Body of pancreas (tissue), 4 donors: ENCODE measurements at regions not wholly inside any gene's neighbourhood (a gene's known extent, or its start where the extent isn't known, plus 50 kb on each side); places are given as distances from the start of the nearest gene placed in this dataset. TPM values are rescaled to one million over a fixed set of nuclear protein-coding genes. Genes with fewer than 3 reads are reported as not detected.

ENCODE experiments used
- ATAC-seq: fragments of 150-250 bp; one replicate; pipeline ENCODE4 v1.9.1; 2016
- DNase-seq, 4 donors: peaks; one replicate each; pipeline ENCODE4 v3.0.0-alpha.2; 2019
- H3K27ac ChIP-seq, 4 donors: fragments of 200-600 bp; sonication (generic); 1 replicate in 3 of 4; 2 replicates in 1 of 4; pipeline versions ENCODE4 v1.5.1 to v1.6.1; 2016 to 2019; ENCODE audit warnings: mild to moderate bottlenecking in 1 of 4, mixed read lengths in 1 of 4, moderate library complexity in 1 of 4
- H3K27me3 ChIP-seq, 2 donors: fragments of 200-600 bp; sonication (generic); one replicate each; pipeline ENCODE4 v1.6.0; 2016; ENCODE audit warnings: mild to moderate bottlenecking in 1 of 2
- H3K36me3 ChIP-seq, 2 donors: fragments of 200-600 bp; sonication (generic); replicated peaks in 1 of 2; 2 replicates each; pipeline ENCODE4 v1.5.1; 2016; ENCODE audit warnings: low read depth in 2 of 2; ENCODE audit not compliant: insufficient read depth in 1 of 2
- H3K4me1 ChIP-seq: fragments of 200-600 bp; sonication (generic); one replicate; pipeline ENCODE4 v1.6.0; 2016
- H3K4me3 ChIP-seq, 2 donors: fragments of 200-600 bp; sonication (generic); 1 replicate in 1 of 2; 2 replicates in 1 of 2; pipeline ENCODE4 v1.5.1; 2016 to 2019
- H3K9me3 ChIP-seq, 3 donors: fragments of 200-600 bp; sonication (generic); 1 replicate in 2 of 3; 2 replicates in 1 of 3; pipeline ENCODE4 v1.5.1; 2016
- POLR2A ChIP-seq, 3 donors: fragments of 450-650 bp; IDR thresholded peaks; one replicate each; pipeline ENCODE4 v1.6.1; 2016; ENCODE audit warnings: antibody characterized with exemption in 3 of 3, mild to moderate bottlenecking in 2 of 3
- WGBS, 2 donors: methylation state at CpG; one replicate each; pipeline ENCODE4 v1.1.5; 2017; 5-methylcytosine and 5-hydroxymethylcytosine counted together
- intact Hi-C: fragments of 100-400 bp; cut with DNase I; formaldehyde crosslinking; loops from one replicate; pipeline ENCODE4 v1.15.1; 2023
- small RNA-seq: library from RNA; depleted of rRNA; stranded (forward); fragments of <200 nt; gene quantifications from one replicate; pipeline ENCODE3, GENCODE V24; 2016
- TF ChIP-seq, protein P1 (sequence below), 7 experiments: fragments of 450-650 bp in 4 of 7; fragments of 200-600 bp in 3 of 7; sonication (generic) in 3 of 7; IDR thresholded peaks; one replicate each; pipeline ENCODE4 v1.5.1; 2016 to 2019; ENCODE audit warnings: antibody characterized with exemption in 7 of 7

DNA sequence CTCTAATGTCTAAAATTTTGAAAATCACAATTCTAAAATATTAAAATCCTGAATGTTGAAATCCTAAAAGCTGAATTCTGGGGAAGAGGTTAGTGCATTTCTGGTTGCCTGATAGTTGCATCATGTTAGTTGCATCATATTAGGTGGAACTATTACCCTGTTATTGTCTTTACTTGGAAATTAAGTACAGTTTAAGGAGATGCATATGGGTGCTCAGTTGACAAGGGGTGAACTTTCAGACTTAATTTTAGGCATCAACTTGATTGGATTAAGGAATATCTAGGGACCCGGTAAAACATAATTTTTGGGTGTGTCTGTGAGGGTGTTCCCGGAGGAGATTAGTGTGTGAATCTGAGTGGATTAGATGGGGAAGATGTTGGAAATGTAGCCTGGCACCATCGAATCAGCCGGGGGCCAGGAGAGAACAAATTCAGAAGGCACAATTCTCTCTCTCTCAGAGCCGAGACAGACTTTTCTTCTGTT is 409.8 kb downstream of the PLCL1 start:
- no peaks in the 10 kb centered on the region for H3K27me3 ChIP-seq
- no peak for ATAC-seq
- no peaks in the 10 kb centered on the region for H3K4me1 ChIP-seq
- no peak for TF ChIP-seq POLR2A (IDR thresholded peaks at IDR 0.05)
- TF ChIP-seq, protein P1, sequence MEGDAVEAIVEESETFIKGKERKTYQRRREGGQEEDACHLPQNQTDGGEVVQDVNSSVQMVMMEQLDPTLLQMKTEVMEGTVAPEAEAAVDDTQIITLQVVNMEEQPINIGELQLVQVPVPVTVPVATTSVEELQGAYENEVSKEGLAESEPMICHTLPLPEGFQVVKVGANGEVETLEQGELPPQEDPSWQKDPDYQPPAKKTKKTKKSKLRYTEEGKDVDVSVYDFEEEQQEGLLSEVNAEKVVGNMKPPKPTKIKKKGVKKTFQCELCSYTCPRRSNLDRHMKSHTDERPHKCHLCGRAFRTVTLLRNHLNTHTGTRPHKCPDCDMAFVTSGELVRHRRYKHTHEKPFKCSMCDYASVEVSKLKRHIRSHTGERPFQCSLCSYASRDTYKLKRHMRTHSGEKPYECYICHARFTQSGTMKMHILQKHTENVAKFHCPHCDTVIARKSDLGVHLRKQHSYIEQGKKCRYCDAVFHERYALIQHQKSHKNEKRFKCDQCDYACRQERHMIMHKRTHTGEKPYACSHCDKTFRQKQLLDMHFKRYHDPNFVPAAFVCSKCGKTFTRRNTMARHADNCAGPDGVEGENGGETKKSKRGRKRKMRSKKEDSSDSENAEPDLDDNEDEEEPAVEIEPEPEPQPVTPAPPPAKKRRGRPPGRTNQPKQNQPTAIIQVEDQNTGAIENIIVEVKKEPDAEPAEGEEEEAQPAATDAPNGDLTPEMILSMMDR (IDR thresholded peaks at IDR 0.05), result no peak
- H3K4me3 ChIP-seq, result no peak overlapping the region
- DNase-seq, result no peak
- 67 to 79% methylated on average over 5 of the region's 5 CpGs for WGBS, 2 donors
- H3K9me3 ChIP-seq, result no peaks in the 10 kb centered on the region
- H3K36me3 ChIP-seq, result no peaks in the 10 kb centered on the region
- intact Hi-C loops, result no loop called here
- H3K27ac ChIP-seq, result no peak overlapping the region

DNA sequence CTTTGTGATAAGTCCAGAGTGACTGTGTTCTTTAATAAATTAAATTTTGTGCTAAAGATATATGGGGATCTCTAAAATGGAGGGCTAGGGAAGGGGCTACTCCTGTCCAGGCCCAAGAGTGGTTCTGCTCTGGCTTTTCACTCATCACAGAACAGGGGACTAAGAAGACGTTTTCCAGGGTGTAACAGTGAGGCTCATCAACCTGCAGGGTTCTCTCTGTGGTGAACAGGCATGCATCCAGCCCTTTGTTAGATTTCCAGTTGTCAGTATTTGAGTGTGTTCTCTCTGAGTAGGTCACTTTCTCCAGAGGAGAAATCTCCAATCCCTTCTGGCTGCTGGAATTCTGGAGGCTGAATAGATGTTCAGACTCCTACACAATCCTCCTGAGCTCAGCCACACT is 408.9 kb downstream of the PLCL1 start:
- Histone ChIP-seq H3K27ac (no peak overlapping the region), H3K9me3 (no peaks in the 10 kb centered on the region), H3K27me3 (no peaks in the 10 kb centered on the region), H3K4me3 (no peak overlapping the region), H3K36me3 (no peaks in the 10 kb centered on the region), H3K4me1 (no peaks in the 10 kb centered on the region)
- no peak for TF ChIP-seq POLR2A (IDR thresholded peaks at IDR 0.05)
- TF ChIP-seq, protein P1 (IDR thresholded peaks at IDR 0.05), result no peak
- intact Hi-C loops, result no loop called here
- 29 to 59% methylated on average over 1 of the region's 1 CpG for WGBS, 2 donors
- DNase-seq, result no peak
- ATAC-seq, result no peak

DNA sequence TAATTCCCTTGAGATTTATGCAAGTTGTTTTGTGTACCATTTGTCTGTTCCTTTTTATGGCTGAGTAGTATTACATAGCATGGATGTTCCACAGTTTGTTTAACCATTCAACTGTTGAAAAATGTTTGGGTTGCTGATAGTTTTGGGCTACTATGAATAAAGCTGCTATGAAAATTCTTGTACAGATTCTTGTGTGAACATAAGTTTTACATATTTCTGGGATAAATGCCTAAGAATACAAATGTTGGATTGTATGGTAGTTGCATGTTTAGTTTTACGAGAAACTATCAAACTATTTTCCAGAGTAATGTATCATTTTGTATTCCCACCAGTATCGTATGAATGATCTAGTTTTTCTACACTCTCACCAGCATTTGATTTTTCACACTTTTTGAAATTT is 407.3 kb downstream of the PLCL1 start:
- no peak for TF ChIP-seq POLR2A (IDR thresholded peaks at IDR 0.05)
- TF ChIP-seq, protein P1 (IDR thresholded peaks at IDR 0.05), result no peak
- DNase-seq (no peak), ATAC-seq (no peak)
- Histone ChIP-seq H3K4me3 (no peak overlapping the region), H3K36me3 (no peaks in the 10 kb centered on the region), H3K4me1 (no peaks in the 10 kb centered on the region), H3K27ac (no peak overlapping the region), H3K9me3 (no peaks in the 10 kb centered on the region), H3K27me3 (no peaks in the 10 kb centered on the region)
- WGBS, 2 donors, result 76 to 81% methylated on average over 2 of the region's 2 CpGs
- intact Hi-C loops, result no loop called here

GRCh38 chr2:198203336-198204069 is 399.1 kb downstream of the PLCL1 start:
- TF ChIP-seq, protein P1 (IDR thresholded peaks at IDR 0.05), result no peak
- no peak for TF ChIP-seq POLR2A (IDR thresholded peaks at IDR 0.05)
- no peak overlapping the region for H3K4me3 ChIP-seq
- H3K4me1 ChIP-seq, result no peaks in the 10 kb centered on the region
- ATAC-seq (no peak), DNase-seq (no peak)
- H3K36me3 ChIP-seq, result no peaks in the 10 kb centered on the region
- WGBS, 2 donors, result 71 to 76% methylated on average over 3 of the region's 3 CpGs
- H3K9me3 ChIP-seq, result no peaks in the 10 kb centered on the region
- no peaks in the 10 kb centered on the region for H3K27me3 ChIP-seq
- intact Hi-C loops, result no loop called here
- H3K27ac ChIP-seq, result no peak overlapping the region

Small RNA genes lying in the stretch of these regions (small RNA-seq; reads per million reads assigned to genes)
- gene RNU7-147P, result not detected
